GM13977 (cell line): ENCODE measurements at regions not wholly inside any gene's neighbourhood (a gene's known extent, or its start where the extent isn't known, plus 50 kb on each side); places are given as distances from the start of the nearest gene placed in this dataset.
"Not testable (repeated sequence)": the region's sequence is repeated elsewhere in the genome, so short reads cannot be mapped to it uniquely, and the experiment has no call there.

ENCODE experiments used
- DNase-seq: peaks from one replicate; pipeline ENCODE4 v3.0.0; 2012; ENCODE audit warnings: low spot score
- in situ Hi-C: fragments of 300-500 bp; cut with MboI; formaldehyde crosslinking; loops from one replicate; pipeline ENCODE4 v1.12.0; 2022; ENCODE audit warnings: low sequenced_read_pairs, low pct_unique_long_range_greater_than_20kb, mixed read lengths, inconsistent platforms; ENCODE audit not compliant: unreplicated experiment
- TF ChIP-seq, protein P1 (sequence below): IDR thresholded peaks from 2 replicates; pipeline ENCODE4 v1.5.1; 2012; ENCODE audit warnings: mild to moderate bottlenecking, control low read depth; ENCODE audit not compliant: insufficient read depth; ENCODE audit errors: extremely low read depth, missing control alignments

- no peak for DNase-seq
- TF ChIP-seq, protein P1, sequence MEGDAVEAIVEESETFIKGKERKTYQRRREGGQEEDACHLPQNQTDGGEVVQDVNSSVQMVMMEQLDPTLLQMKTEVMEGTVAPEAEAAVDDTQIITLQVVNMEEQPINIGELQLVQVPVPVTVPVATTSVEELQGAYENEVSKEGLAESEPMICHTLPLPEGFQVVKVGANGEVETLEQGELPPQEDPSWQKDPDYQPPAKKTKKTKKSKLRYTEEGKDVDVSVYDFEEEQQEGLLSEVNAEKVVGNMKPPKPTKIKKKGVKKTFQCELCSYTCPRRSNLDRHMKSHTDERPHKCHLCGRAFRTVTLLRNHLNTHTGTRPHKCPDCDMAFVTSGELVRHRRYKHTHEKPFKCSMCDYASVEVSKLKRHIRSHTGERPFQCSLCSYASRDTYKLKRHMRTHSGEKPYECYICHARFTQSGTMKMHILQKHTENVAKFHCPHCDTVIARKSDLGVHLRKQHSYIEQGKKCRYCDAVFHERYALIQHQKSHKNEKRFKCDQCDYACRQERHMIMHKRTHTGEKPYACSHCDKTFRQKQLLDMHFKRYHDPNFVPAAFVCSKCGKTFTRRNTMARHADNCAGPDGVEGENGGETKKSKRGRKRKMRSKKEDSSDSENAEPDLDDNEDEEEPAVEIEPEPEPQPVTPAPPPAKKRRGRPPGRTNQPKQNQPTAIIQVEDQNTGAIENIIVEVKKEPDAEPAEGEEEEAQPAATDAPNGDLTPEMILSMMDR = no peak
- in situ Hi-C loops = no loop called here
These were observed 142.0 kb upstream of the ATP2B2 start for GRCh38 chr3:10647376-10647775.

- in situ Hi-C loops = no loop called here
- TF ChIP-seq, protein P1 = no peak
- no peak for DNase-seq
These were observed 142.8 kb upstream of the ATP2B2 start for GRCh38 chr3:10648181-10648580.

DNA sequence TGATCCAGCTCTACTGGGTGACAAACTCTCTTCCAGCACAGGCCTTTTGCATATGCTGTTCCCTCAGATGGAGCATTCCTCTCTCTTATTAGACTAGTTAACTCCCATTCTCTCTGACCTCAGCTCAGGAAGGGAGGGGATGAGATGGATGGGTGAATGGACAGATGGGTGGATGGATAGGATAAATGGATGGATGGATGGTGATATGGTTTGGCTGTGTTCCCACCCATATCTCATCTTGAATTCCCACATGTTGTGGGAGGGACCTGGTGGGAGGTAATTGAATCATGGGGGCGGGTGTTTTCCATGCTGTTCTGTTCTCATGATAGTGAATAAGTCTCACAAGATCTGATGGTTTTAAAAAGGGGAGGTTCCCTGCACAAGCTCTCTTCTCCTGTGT is 144.1 kb upstream of the ATP2B2 start:
- in situ Hi-C loops, DNase-seq: not testable (repeated sequence)

DNA sequence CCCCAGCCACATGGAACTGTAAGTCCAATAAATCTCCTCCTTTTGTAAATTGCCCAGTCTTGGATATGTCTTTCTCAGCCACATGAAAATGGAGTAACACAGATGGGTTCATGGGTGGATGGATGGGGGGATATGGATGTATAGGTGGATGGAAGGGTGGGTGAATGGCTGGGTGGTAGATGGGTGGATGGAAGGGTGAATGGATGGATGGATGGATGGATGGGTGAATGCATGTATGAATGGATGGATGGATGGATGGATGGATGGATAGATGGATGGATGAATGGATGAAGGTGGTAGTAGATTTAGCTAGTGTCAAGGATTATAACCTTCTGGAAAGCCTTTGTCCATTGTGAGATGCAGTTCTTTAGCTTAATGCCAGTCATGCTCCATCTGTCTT is 146.1 kb upstream of the ATP2B2 start:
- no peak for DNase-seq
- TF ChIP-seq, protein P1 = no peak
- in situ Hi-C loops = no loop called here

- DNase-seq = no peak
- TF ChIP-seq, protein P1 = no peak
- in situ Hi-C loops = no loop called here
These were observed 147.9 kb upstream of the ATP2B2 start for GRCh38 chr3:10653241-10653640.

DNA sequence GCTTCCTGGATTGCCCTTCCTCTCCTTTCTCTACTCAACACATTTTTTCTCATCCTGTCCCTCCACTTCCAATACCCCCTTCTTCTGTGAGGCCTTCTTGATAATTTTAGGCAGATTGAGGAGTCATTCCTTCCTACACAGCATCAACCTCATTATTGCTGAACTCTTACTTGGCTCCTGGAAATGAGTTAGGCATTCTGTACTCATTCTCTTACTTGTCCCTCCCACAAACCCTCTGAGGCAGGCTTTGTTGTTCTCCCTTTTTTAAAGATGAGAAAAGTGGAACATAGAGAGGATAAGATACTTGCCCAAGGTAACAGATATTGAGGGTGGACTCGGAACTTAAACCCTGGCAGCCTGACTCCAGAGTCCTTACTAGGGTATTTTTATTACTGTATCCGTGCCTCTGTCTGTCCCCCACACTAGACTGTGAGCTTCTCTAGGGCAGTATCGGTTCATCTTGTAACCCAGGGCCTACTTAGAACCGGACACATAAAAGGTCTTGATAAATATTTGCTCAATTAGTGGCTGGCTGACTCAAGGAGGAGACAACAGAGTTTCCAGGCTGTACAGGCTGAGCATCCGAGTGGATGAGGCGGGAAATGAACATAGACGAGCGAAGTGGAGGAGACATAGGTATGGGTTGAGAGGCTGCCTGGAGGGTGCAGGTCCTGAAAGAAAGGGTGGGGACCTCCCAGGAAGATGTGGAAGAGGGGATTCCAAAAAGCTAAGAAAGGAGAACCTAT is 148.7 kb upstream of the ATP2B2 start:
- in situ Hi-C loops = no loop called here
- TF ChIP-seq, protein P1 = no peak
- no peak for DNase-seq

DNA sequence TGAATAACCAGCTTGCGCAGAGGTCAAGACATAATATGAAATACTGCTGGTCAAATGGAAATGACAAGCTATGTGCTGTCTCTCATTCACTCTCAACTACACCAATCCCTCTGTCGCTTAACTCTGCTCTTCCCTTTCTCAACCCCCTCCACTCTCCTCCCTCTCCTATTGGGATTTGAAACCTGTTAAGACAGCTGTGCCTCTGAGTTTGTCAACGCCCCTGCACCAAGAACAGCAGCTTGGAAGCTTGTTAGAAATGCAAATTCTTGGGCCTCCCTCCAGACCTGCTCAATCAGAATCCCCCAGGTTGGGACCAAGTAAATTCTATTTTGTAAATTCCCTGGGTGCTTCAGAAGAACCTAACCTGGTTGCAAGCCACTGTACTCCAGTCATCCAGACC is 149.7 kb upstream of the ATP2B2 start:
- no peak for DNase-seq
- in situ Hi-C loops = no loop called here
- TF ChIP-seq, protein P1 = no peak

DNA sequence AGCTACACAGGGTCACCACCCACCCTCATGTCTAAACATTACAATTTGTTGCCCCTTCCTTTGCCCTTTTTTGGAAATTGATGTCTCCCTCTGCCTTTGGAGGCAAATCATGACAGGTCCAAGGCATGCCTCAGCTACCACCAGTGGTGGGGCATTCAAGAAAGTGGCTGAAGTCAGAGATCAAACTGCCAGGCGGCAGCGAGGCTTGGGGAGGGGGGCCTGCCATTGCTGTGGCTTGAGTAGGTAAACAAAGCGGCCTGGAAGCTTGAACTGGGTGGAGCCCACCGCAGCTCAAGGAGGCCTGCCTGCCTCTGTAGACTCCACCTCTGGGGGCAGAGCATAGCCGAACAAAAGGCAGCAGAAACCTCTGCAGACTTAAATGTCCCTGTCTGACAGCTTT is 152.0 kb upstream of the ATP2B2 start:
- DNase-seq, in situ Hi-C loops: not testable (repeated sequence)
